Stimulated activated naive CD8-positive, alpha-beta T cell treated with anti-CD3 and anti-CD28 coated beads, Interleukin-15, Interleukin-2, amounts not matched to agents 100 U/mL and 50 U/mL, for 24 hours (primary cell): ENCODE measurements at regions not wholly inside any gene's neighbourhood (a gene's known extent, or its start where the extent isn't known, plus 50 kb on each side); places are given as distances from the start of the nearest gene placed in this dataset.

Experiments
- ATAC-seq: fragments of 150-1000 bp; cut with Tn5 transposase; one replicate; pipeline ENCODE4 v1.10.0; 2021
- DNase-seq: peaks from one replicate; pipeline ENCODE4 v3.0.0; 2021

DNA sequence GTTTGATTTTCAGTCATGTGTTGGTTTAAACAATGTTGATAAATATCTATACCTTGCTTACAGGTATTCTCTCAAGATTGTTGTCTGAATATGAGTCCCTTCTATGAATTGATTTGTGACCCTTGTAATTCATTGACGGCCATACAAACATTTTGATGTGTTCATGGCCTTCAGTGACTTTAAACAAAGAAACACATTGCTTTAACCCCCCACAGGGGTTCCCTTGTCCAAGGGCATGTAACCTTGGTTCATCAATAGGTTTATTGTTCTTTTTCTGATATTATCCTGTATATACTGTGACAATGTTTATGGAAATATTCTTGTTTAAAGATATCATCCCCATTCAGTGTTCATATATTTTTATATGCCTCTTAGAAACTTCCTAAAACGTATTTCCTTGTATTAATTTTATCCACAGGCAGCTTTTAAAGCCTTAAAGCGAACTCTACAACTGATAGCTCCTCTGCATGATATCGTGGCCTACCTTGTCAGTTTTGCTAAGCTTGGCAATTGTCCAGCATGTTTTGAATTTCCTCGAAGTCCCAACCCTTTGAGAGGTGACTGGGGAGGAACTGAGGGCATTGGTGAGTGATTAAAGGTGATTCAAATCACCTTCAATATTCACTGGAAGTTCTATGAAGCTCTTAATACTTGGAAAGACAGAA lies 87.0 kb downstream of the CD164 start:
- DNase-seq, result no peak
- ATAC-seq, result no peak

DNA sequence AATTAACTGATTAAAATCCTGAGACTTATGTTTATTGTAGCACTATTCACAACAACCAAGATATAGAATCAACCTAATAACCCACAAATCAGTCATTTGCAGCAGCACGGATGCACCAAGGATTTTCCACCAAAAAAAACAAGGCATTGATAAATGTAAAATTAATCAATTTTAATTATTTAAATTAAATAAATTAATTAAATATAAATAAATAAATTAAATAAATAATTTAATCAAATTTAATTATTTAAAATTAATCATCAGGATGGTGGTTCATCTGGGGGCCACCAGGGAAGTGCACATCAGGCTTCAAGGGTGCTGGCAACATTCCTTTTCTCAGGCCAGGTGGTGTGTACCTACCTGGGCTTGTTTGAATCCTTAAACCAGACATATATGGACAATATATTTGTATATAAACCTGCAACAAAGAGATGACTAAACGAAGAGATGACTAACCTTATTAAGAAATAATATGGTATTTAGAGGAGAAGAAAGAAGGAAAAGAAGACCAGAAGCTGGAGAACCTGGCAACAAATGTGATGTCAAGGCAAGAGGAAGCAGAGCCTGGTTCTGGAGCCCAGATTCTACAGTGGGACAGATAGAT lies 89.2 kb downstream of the CD164 start:
- ATAC-seq, result no peak

GRCh38 chr6:109292420-109292819 lies 89.8 kb downstream of the CD164 start:
- ATAC-seq (no peak), DNase-seq (no peak)

More for the DNA sequence above, 89.2 kb downstream of the CD164 start:
- no peak for DNase-seq

DNA sequence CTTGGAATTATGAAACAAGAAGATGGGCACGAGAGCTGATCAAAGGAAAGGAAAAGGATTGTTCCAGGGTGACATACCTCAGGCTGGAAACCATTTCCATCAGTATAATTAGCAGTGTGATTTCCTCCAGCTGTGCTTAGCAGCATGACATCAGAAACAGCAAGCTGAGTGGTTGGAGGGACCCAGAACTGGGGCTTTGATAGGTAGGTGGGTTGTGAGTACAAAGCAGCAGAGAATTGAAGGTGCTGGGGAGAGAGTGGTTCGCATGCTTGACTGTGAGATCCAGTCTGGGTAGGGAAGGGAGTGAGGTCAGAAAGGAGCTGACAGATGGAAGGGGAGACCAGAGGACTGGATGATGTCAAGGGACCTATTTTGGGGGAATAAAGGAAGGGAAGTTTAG lies 90.4 kb downstream of the CD164 start:
- ATAC-seq (no peak), DNase-seq (no peak)

GRCh38 chr6:109290143-109290931 lies 91.9 kb downstream of the CD164 start:
- no peak for ATAC-seq
- no peak for DNase-seq

GRCh38 chr6:109285366-109285765 lies 96.9 kb downstream of the CD164 start:
- ATAC-seq (no peak), DNase-seq (no peak)

DNA sequence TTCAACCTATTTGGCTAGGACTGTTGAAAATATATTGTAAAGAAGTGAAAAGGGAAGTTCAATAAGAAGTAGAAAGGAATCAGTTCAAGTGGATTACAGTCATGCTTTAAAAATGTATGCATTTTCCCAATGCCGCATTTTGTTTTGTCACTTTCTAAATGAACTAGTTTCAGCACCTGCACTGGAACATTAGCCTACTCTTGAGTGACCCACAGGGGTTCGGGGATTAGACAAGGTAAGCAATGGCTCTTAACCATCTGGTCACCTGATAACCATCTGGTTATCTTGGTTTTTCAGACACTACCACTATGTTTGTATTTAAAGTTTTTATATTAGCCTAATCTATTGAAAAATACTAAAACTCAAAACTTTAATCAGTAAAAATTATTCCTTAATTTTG lies 97.6 kb downstream of the CD164 start:
- ATAC-seq, result no peak
- DNase-seq, result no peak

- ATAC-seq, result no peak
- DNase-seq, result no peak
These were observed 99.5 kb downstream of the CD164 start for GRCh38 chr6:109282756-109283155.

DNA sequence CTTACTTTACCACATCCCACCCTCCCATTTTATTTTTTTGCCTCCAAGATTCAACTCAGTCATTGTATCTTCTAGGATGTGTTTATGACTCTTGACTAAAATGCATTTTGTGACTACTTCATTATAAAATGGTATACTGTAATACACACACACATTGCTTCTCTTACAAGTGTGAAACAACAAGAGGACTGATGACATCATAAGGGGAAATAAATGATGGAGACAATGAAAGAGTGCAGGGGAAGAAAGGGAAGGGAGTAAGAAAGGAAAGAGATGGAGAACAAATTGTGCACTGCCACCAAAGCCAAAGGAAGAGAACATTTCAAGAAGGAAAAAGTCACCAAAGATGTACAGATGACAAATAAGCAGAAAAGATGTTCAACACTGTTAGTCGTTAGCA lies 102.6 kb downstream of the CD164 start:
- ATAC-seq (no peak), DNase-seq (no peak)

GRCh38 chr6:109271622-109272021 lies 110.6 kb downstream of the CD164 start:
- DNase-seq (no peak), ATAC-seq (no peak)

GRCh38 chr6:109269953-109270517 lies 112.2 kb downstream of the CD164 start:
- no peak for ATAC-seq
- DNase-seq, result no peak

DNA sequence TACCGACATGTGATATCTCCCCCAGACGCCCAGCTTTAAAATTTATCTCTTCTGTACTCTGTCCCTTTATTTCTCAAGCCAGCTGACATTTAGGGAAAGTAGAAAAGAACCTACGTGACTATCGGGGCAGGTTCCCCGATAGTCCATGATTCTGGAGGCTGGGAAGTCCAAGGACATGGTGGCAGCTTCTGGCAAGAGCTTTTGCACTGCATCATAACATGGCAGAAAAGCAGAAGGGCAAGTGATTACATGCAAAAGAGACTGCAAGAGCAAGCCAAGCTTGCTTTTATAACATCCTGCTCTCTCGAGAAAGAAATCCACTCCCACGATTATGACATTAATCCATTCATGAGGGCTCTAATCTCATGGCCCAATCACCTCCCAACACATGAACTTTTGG lies 113.2 kb downstream of the CD164 start:
- DNase-seq (no peak), ATAC-seq (no peak)

DNA sequence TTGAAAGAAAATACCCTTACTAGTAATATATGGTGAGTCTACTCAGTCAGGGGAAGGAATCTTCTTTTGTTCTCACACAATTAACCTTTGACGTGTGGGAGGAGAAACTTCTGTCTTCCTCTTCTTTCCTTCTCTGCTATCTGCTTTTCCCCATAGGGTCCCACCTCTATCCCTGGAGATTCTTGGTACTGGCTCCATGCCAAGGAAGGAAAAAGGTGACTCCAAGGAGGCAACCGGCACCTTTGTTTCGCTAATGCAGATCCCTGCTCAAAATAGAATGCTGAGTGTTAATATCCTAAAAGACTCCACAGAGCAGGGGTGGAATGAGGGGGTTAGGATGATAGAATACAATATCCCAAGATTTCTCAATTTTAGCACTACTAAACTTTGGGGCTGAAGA lies 116.7 kb downstream of the CD164 start:
- no peak for ATAC-seq
- DNase-seq, result no peak

- DNase-seq (no peak), ATAC-seq (no peak)
These were observed 118.2 kb downstream of the CD164 start for GRCh38 chr6:109263873-109264700.

- DNase-seq (no peak), ATAC-seq (no peak)
These were observed 120.0 kb downstream of the CD164 start for GRCh38 chr6:109262261-109262660.

DNA sequence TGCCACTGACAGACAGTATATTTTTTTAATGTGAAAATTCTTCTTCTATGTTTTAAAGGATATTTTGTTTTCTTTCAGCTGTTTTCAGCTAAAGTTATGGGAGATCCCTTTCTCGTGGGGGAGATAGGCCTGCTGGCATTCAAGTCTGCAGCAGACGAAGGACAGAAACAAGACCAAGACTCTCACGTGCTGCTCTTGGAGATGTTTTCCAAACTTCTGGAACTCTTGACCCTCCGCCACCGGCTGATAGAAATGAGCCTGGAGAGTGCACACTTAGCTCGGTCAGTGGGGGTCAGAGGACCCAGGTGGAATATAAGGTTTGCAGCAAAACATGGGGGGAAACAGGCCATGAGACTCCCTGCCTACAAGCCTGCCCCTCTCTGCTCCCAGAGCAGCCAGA lies 120.5 kb downstream of the CD164 start:
- ATAC-seq (no peak), DNase-seq (no peak)

DNA sequence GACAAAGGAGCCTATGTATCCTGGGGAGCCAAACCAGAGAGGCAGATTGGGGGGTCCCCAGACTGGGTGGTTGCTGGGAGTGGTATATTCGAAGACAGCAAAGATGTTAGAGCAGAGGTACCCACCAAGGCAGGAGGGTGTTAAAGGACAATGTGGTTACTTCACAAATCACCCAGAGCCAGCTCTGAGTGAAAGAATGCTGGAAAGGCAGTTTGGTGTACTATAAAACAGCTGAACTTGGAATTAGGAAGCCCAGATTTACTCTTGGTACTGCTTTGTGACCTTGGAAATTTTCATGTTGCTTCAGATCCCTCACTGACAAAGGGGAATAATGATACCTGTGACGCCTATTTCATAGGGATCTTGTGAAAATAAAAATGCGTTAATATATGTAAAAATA lies 121.6 kb downstream of the CD164 start:
- DNase-seq (no peak), ATAC-seq (no peak)

DNA sequence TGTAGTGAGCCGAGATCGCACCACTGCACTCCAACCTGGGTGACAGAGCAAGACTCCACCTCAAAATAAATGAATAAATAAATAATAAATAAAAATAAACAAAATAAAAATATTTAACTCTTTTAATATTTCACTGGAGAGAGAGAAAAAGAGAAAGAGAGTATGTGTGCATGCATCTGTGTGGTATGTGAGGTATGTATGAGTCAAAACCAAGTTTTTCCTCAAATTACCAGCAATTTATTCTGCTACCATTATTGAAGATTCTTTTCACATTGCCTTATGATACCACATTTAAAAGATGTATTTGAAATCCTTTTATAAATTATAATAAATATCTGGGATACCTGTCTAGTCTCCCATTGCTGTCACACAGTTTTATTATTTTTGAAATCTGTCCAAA lies 122.1 kb downstream of the CD164 start:
- no peak for DNase-seq
- ATAC-seq, result no peak

DNA sequence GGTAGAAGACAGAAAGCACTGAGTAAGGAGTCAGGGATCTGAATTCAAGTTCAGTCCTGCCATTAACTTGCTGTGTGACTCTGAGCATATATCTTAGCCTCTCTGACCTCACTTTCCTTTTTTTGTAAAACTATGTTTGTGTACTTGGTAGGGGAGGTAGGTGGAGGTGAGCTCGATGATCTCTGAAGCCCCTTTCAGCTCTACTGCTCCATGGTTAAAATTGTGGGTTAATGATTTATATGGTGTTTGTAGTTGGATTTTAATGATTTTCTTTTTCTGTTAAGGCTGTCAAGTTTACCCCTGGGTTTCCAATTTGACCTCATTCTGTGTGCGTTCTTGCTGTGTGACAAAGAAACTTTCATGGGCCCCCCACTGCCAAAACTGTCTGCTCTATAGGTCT lies 124.1 kb downstream of the CD164 start:
- ATAC-seq (no peak), DNase-seq (no peak)

GRCh38 chr6:109257494-109257893 lies 124.8 kb downstream of the CD164 start:
- DNase-seq (no peak), ATAC-seq (no peak)

DNA sequence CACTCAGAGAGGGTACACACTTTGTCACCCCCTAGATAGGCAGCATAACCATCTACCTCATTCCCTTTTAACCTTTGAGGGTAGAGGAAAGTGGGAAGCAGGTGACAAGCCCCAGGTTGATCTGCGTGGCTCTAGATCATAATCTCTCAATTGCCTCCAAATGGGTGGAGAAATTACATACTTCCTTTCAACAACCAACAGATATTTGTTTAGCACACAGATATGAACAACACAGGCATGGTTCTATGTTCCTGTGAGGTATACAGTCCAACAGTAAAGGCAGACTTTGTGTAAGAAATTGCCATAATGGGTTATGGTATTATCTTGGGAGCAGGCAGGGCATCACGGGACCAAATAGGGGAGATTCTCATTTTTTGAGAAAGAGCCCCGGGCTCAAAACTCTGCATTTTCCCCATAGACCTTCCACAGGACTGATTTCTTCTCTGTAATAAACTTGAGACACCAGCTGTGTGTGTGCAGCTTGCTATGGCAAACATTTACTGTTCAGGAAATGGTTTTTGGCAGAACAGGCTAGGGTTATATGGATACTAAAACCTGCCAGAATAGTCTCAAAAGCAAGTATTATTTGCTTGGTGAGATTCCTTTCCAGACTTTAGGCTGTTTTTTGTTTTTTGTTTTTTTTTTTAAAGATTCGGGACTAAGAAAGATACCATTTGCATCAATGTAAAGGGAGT lies 126.2 kb downstream of the CD164 start:
- DNase-seq (no peak), ATAC-seq (no peak)

DNA sequence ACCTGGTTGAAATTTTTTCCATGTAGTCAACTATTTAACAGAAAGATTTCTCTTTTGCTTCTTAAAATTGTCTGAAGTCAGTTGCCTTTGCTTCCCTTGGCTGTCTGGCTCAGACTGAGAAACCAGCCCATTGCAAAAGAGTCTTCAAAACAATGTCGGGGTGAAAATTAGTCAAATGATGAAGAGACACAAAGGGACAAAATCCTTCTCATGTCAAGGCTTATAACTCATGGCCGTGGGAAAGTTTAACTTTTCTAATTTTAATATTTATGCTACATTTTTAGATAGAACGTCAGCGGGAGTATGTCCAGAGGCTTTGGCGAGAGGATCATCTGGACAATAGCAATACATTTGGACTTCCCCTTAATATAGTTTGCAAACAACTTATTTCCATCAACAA lies 127.2 kb downstream of the CD164 start:
- DNase-seq (no peak), ATAC-seq (no peak)
